SU-DHL-6 (cell line): ENCODE measurements at regions not wholly inside any gene's neighbourhood (a gene's known extent, or its start where the extent isn't known, plus 50 kb on each side); places are given as distances from the start of the nearest gene placed in this dataset.

Source experiments
- CTCF ChIP-seq: fragments of 200-600 bp; sonication (generic); IDR thresholded peaks from one replicate; pipeline ENCODE4 v1.5.1; 2017; ENCODE audit warnings: antibody characterized with exemption, mild to moderate bottlenecking, low read length, moderate library complexity; ENCODE audit not compliant: insufficient read depth, poor library complexity, severe bottlenecking
- EZH2phosphoT487 ChIP-seq: fragments of 200-600 bp; sonication (generic), shearing (Covaris generic); conservative IDR thresholded peaks from 2 replicates; pipeline ENCODE4 v1.6.1; 2018; ENCODE audit warnings: mild to moderate bottlenecking, antibody characterized with exemption, low read length, moderate library complexity, mixed read lengths

GRCh38 chr4:14269824-14270223 is 642.3 kb upstream of the BOD1L1 start:
- TF ChIP-seq CTCF: no peak
- TF ChIP-seq EZH2phosphoT487: no peak
